Mesendoderm (in vitro differentiated cells): ENCODE measurements at regions not wholly inside any gene's neighbourhood (a gene's known extent, or its start where the extent isn't known, plus 50 kb on each side); places are given as distances from the start of the nearest gene placed in this dataset.

Experiments
- DNase-seq: peaks from one replicate; pipeline ENCODE4 v3.0.0; 2013
- H2AK5ac ChIP-seq: 2 replicates; pipeline ENCODE4 v1.6.1; 2013; ENCODE audit warnings: low read length, inconsistent platforms
- H2BK120ac ChIP-seq: 2 replicates; pipeline ENCODE4 v1.6.1; 2013; ENCODE audit warnings: low read depth, mild to moderate bottlenecking, low read length, moderate library complexity, mixed read lengths
- H2BK15ac ChIP-seq: replicated peaks from 2 replicates; pipeline ENCODE4 v1.6.1; 2013; ENCODE audit warnings: low read depth, mild to moderate bottlenecking, moderate library complexity
- H2BK5ac ChIP-seq: 2 replicates; pipeline ENCODE4 v1.6.1; 2013; ENCODE audit warnings: low read length, inconsistent platforms
- H3K18ac ChIP-seq: 2 replicates; pipeline ENCODE4 v1.6.1; 2013; ENCODE audit warnings: mild to moderate bottlenecking, low read length, mixed read lengths
- H3K23ac ChIP-seq: one replicate; pipeline ENCODE4 v1.6.1; 2013; ENCODE audit warnings: low read length
- H3K27ac ChIP-seq: 2 replicates; pipeline ENCODE4 v1.5.1; 2013; ENCODE audit warnings: low read depth, mild to moderate bottlenecking, inconsistent platforms, low read length, moderate library complexity
- H3K27me3 ChIP-seq: 2 replicates; pipeline ENCODE4 v1.6.1; 2013; ENCODE audit warnings: low read length, control low read depth, mild to moderate bottlenecking, inconsistent platforms; ENCODE audit not compliant: insufficient read depth, poor library complexity
- H3K36me3 ChIP-seq: 2 replicates; pipeline ENCODE4 v1.6.1; 2013; ENCODE audit warnings: low read length, inconsistent platforms; ENCODE audit not compliant: control insufficient read depth, insufficient read depth
- H3K4ac ChIP-seq: one replicate; pipeline ENCODE4 v1.6.1; 2013; ENCODE audit warnings: low read depth, mild to moderate bottlenecking, low read length, moderate library complexity
- H3K4me1 ChIP-seq: 2 replicates; pipeline ENCODE4 v1.6.1; 2013; ENCODE audit warnings: low read depth, low read length, inconsistent platforms; ENCODE audit not compliant: control insufficient read depth
- H3K4me2 ChIP-seq: 2 replicates; pipeline ENCODE4 v1.6.1; 2013; ENCODE audit warnings: low read length
- H3K4me3 ChIP-seq: 2 replicates; pipeline ENCODE4 v1.5.1; 2013; ENCODE audit warnings: mild to moderate bottlenecking, low read length
- H3K56ac ChIP-seq: one replicate; pipeline ENCODE4 v1.6.1; 2013; ENCODE audit warnings: low read length
- H3K79me1 ChIP-seq: 2 replicates; pipeline ENCODE4 v1.6.1; 2013; ENCODE audit warnings: low read length, inconsistent platforms
- H3K79me2 ChIP-seq: 2 replicates; pipeline ENCODE4 v1.6.1; 2013; ENCODE audit warnings: mild to moderate bottlenecking, low read length; ENCODE audit not compliant: control insufficient read depth, insufficient read depth
- H3K9ac ChIP-seq: 2 replicates; pipeline ENCODE4 v1.6.1; 2013; ENCODE audit warnings: low read length, inconsistent platforms
- H4K5ac ChIP-seq: one replicate; pipeline ENCODE4 v1.6.1; 2013; ENCODE audit warnings: low read length
- H4K8ac ChIP-seq: one replicate; pipeline ENCODE4 v1.6.1; 2013; ENCODE audit warnings: low read depth, mild to moderate bottlenecking, control low read depth, low read length, moderate library complexity
- WGBS: extraction: QIAGEN DNeasy Blood & Tissue Kit; methylation state at CpG from one replicate; pipeline ENCODE4 v1.1.7; 2013; ENCODE audit warnings: low lambda C conversion rate, missing lambda C conversion rate; ENCODE audit not compliant: insufficient coverage; ENCODE audit errors: extremely low coverage; 5-methylcytosine and 5-hydroxymethylcytosine counted together

DNA sequence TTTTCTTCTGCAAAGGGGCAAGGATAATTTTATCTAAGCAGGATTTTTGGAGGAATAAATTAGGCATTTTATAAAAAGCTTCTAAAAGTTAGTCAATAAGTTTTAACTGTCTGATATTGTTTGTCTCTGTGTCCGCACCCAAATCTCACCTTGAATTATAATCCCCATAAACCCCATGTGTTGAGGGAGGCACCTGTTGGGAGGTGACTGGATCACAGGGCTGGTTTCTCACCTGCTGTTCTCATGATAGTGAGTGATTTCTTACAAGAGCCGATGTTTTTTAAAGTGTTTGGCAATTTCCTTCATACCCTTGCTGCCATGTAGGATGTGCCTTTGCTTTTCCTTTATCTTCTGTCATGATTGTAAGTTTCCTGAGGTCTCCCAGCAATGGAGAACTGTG lies 481.4 kb downstream of the GBA3 start:
- H2BK120ac ChIP-seq, result no peak overlapping the region
- no peak overlapping the region for H3K4me3 ChIP-seq
- no peak overlapping the region for H3K9ac ChIP-seq
- H2BK15ac ChIP-seq, result no peak overlapping the region
- H4K8ac ChIP-seq, result no peak overlapping the region
- no peak overlapping the region for H3K18ac ChIP-seq
- no peak overlapping the region for H3K23ac ChIP-seq
- no peak overlapping the region for H3K56ac ChIP-seq
- H3K36me3 ChIP-seq, result no peaks in the 10 kb centered on the region
- H2BK5ac ChIP-seq, result no peak overlapping the region
- no peaks in the 10 kb centered on the region for H3K27me3 ChIP-seq
- no peaks in the 10 kb centered on the region for H3K4me1 ChIP-seq
- WGBS, result no CpG with 5 or more reads among the region's 2 CpGs
- no peak for DNase-seq
- H3K4ac ChIP-seq, result no peak overlapping the region
- H3K79me1 ChIP-seq, result no peaks in the 10 kb centered on the region
- H4K5ac ChIP-seq, result no peak overlapping the region
- H3K79me2 ChIP-seq, result no peaks in the 10 kb centered on the region
- H2AK5ac ChIP-seq, result no peak overlapping the region
- H3K27ac ChIP-seq, result no peak overlapping the region
- no peak overlapping the region for H3K4me2 ChIP-seq

DNA sequence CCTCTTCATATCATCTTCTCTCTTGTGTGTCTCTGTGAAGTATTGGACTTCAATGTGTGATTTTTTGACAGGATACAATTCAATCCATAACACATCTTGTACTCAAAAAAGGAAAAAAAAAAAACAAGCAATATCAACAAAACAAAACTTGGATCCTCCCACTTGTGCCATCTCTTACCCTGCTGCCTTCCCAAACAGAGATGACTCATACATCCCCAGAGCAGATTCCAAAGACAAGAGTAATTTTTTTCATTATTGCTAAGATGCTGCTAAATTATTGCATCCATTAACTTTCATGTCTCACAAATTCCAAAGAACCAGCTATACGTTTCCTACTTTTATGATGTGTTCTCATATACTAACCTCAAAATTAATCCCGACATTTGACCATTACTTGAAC lies 479.2 kb downstream of the GBA3 start:
- Histone ChIP-seq H4K5ac (no peak overlapping the region), H3K36me3 (no peaks in the 10 kb centered on the region), H2BK5ac (no peak overlapping the region), H3K79me1 (no peaks in the 10 kb centered on the region), H3K4me2 (no peak overlapping the region), H3K4ac (no peak overlapping the region), H3K79me2 (no peaks in the 10 kb centered on the region), H3K27ac (no peak overlapping the region), H3K27me3 (no peaks in the 10 kb centered on the region), H3K56ac (no peak overlapping the region), H2BK15ac (no peak overlapping the region), H2BK120ac (no peak overlapping the region), H4K8ac (no peak overlapping the region), H3K9ac (no peak overlapping the region), H3K23ac (no peak overlapping the region), H3K18ac (no peak overlapping the region), H3K4me3 (no peak overlapping the region), H2AK5ac (no peak overlapping the region), H3K4me1 (no peaks in the 10 kb centered on the region)
- no peak for DNase-seq
- WGBS, result 100% methylated on average over 1 of the region's 2 CpGs

DNA sequence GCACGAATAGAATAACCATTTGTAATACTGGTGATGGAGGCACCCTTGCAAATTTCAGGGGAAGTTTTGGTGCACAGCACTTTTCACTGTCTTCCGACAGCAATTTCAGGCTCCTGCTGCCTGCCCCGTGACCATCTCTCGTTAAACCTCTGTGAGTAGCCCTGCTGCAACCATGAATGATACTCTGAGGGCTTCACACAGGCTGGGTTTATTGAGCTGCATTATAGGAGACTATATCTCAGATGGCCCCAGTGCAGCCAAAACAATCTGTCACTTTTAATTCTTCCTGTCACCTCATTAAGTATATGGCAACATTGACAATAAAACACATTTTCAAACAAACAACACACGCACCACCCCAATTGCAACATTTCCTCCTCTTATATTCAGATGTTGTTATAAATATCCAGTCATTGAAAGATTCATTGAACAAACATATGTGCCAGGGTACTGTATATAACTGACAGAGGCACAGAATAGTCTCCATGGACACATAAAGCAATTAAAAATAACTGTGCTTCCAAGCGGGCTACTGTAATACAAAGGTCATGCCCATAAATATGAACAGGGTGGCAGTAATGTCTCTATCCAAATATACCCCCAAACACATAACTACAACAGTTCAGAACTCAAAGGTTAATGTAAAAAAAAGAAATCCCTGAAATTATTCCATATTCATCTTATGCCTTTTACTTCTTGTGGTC lies 477.0 kb downstream of the GBA3 start:
- H3K18ac ChIP-seq, result no peak overlapping the region
- no peak overlapping the region for H3K27ac ChIP-seq
- no peaks in the 10 kb centered on the region for H3K79me2 ChIP-seq
- no peaks in the 10 kb centered on the region for H3K36me3 ChIP-seq
- H3K79me1 ChIP-seq, result no peaks in the 10 kb centered on the region
- no peak overlapping the region for H3K56ac ChIP-seq
- no peak overlapping the region for H3K4ac ChIP-seq
- no peak overlapping the region for H3K9ac ChIP-seq
- no peak overlapping the region for H4K5ac ChIP-seq
- no peak overlapping the region for H3K4me2 ChIP-seq
- H3K27me3 ChIP-seq, result no peaks in the 10 kb centered on the region
- no peak overlapping the region for H4K8ac ChIP-seq
- WGBS, result 100% methylated on average over 1 of the region's 6 CpGs
- no peak overlapping the region for H2BK120ac ChIP-seq
- no peak for DNase-seq
- no peak overlapping the region for H3K4me3 ChIP-seq
- no peak overlapping the region for H3K23ac ChIP-seq
- no peak overlapping the region for H2AK5ac ChIP-seq
- H3K4me1 ChIP-seq, result no peaks in the 10 kb centered on the region
- H2BK15ac ChIP-seq, result no peak overlapping the region
- no peak overlapping the region for H2BK5ac ChIP-seq

- no peak overlapping the region for H3K9ac ChIP-seq
- H3K56ac ChIP-seq, result no peak overlapping the region
- no peak overlapping the region for H2AK5ac ChIP-seq
- no peak overlapping the region for H3K23ac ChIP-seq
- H2BK15ac ChIP-seq, result no peak overlapping the region
- H4K5ac ChIP-seq, result no peak overlapping the region
- H3K4me2 ChIP-seq, result no peak overlapping the region
- WGBS, result no CpG with 5 or more reads among the region's 1 CpG
- no peak overlapping the region for H4K8ac ChIP-seq
- H3K27ac ChIP-seq, result no peak overlapping the region
- no peaks in the 10 kb centered on the region for H3K4me1 ChIP-seq
- no peak overlapping the region for H3K4me3 ChIP-seq
- DNase-seq, result no peak
- no peak overlapping the region for H3K18ac ChIP-seq
- no peaks in the 10 kb centered on the region for H3K27me3 ChIP-seq
- H3K36me3 ChIP-seq, result no peaks in the 10 kb centered on the region
- H3K4ac ChIP-seq, result no peak overlapping the region
- no peak overlapping the region for H2BK5ac ChIP-seq
- no peaks in the 10 kb centered on the region for H3K79me1 ChIP-seq
- H3K79me2 ChIP-seq, result no peaks in the 10 kb centered on the region
- no peak overlapping the region for H2BK120ac ChIP-seq
Measured at GRCh38 chr4:23166919-23167318, 474.2 kb downstream of the GBA3 start.

DNA sequence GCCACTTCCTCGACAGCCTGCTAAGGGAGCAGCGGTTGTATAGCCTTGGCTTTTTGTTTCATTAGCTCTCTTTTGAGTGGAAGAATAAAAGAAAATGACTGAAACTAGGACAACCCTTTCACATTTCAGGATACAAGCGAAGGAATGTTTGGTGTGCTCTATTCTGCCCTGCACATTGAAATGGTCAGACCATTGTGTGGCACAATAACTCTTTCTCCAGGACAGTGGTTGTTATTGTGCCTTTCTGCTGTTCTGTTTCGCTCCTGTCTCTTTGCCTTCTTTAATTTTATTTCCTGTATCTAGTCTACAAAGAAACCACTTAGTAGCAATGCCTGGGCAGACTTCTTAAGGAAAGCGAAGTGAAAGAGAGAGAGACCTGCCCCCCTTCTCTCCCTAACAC lies 473.7 kb downstream of the GBA3 start:
- H3K79me1 ChIP-seq, result no peaks in the 10 kb centered on the region

DNA sequence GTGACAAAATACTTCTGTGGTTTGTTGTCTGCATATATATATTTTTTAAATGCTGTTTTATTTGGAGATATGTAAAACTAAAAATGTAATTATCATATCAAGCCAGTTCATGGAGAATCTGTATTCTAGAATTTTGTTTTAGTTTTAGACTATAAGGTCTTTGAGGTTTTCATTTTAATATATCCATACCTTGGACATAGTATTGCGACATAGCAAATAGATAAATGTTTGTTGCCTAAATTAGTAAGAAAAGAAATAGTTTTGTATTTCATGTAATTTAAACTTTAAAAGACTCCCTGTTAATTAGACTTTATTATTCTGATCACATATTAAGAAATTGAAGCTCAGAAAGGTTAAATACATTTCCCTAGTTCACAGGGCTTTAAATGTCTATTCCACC lies 472.9 kb downstream of the GBA3 start:
- Histone ChIP-seq H3K4ac (no peak overlapping the region), H3K36me3 (no peaks in the 10 kb centered on the region), H3K9ac (no peak overlapping the region), H3K27me3 (no peaks in the 10 kb centered on the region), H3K79me2 (no peaks in the 10 kb centered on the region), H4K8ac (no peak overlapping the region), H3K56ac (no peak overlapping the region), H2BK5ac (no peak overlapping the region), H3K4me3 (no peak overlapping the region), H3K18ac (no peak overlapping the region), H4K5ac (no peak overlapping the region), H2BK120ac (no peak overlapping the region), H2AK5ac (no peak overlapping the region), H2BK15ac (no peak overlapping the region), H3K4me2 (no peak overlapping the region), H3K4me1 (no peaks in the 10 kb centered on the region), H3K23ac (no peak overlapping the region), H3K79me1 (no peaks in the 10 kb centered on the region), H3K27ac (no peak overlapping the region)
- DNase-seq, result no peak
- WGBS, result no CpG with 5 or more reads among the region's 1 CpG

More for the DNA sequence above, 473.7 kb downstream of the GBA3 start:
- Histone ChIP-seq H2BK5ac (no peak overlapping the region), H3K27ac (no peak overlapping the region), H3K4ac (no peak overlapping the region), H3K4me1 (no peaks in the 10 kb centered on the region), H3K23ac (no peak overlapping the region), H3K27me3 (no peaks in the 10 kb centered on the region), H4K8ac (no peak overlapping the region), H3K56ac (no peak overlapping the region), H3K79me2 (no peaks in the 10 kb centered on the region), H2AK5ac (no peak overlapping the region), H3K4me2 (no peak overlapping the region), H4K5ac (no peak overlapping the region), H3K18ac (no peak overlapping the region), H2BK120ac (no peak overlapping the region), H3K36me3 (no peaks in the 10 kb centered on the region), H3K4me3 (no peak overlapping the region), H3K9ac (no peak overlapping the region), H2BK15ac (no peak overlapping the region)
- no CpG with 5 or more reads among the region's 5 CpGs for WGBS
- DNase-seq, result no peak
